ENCODE measurements at regions not wholly inside any gene's neighbourhood (a gene's known extent, or its start where the extent isn't known, plus 50 kb on each side); places are given as distances from the start of the nearest gene placed in this dataset.

DNA sequence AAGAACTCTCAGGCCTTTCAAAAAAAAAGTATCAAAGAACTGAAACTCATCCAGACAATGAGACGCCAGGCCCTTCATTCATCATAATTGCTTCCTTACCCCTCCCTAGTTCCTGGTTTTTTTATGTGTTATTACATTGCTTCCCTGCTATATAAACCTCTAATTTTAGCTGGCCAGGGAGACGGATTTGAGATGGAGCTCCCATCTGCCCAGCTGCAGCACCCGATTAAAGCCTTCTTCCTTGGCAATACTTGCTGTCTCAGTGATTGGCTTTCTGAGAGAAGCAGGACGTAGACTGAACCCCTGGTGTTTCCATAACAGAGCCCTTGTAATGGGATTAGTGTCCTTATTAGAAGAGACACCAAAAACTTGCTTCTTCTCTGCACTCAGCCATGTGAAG is 62.4 kb downstream of the BARX1 start:
- CTCF ChIA-PET = no interaction called here
- POLR2A ChIA-PET (ENCODE audit: unreplicated experiment) = no interaction called here
- no peaks in the 10 kb centered on the region for H3K79me2 ChIP-seq (ENCODE audit: low read depth)
- no peak overlapping the region for H3K27ac ChIP-seq
- no peaks in the 10 kb centered on the region for H4K20me1 ChIP-seq (ENCODE audit: insufficient read depth)
- TF ChIP-seq EZH2 (IDR thresholded peaks at IDR 0.05; ENCODE audit: low read depth) (no peak), CTCF (conservative IDR thresholded peaks at IDR 0.05) (no peak)
- BruUV-seq (replicated peaks) = no TSS peak
- intact Hi-C loops (cut with micrococcal nuclease; ENCODE audit: unreplicated experiment) = no loop called here
- no peaks in the 10 kb centered on the region for H3K4me1 ChIP-seq (replicated peaks; ENCODE audit: insufficient read depth)
- no peaks in the 10 kb centered on the region for H3K36me3 ChIP-seq (ENCODE audit: low read depth)
- no peak overlapping the region for H3K4me3 ChIP-seq
- H3F3A ChIP-seq (ENCODE audit: insufficient read depth, low read depth) = no peaks in the 10 kb centered on the region
- H3K9me2 ChIP-seq (ENCODE audit: insufficient read depth) = no peaks in the 10 kb centered on the region
- no peak overlapping the region for H3K4me2 ChIP-seq
- no peak overlapping the region for H2AFZ ChIP-seq
- DNase-seq = no peak
- H3K27me3 ChIP-seq (ENCODE audit: insufficient read depth, low read depth) = peaks cover 87% of the 10 kb centered on the region
- no peaks in the 10 kb centered on the region for H3K9me3 ChIP-seq (ENCODE audit: insufficient read depth, low read depth)

DNA sequence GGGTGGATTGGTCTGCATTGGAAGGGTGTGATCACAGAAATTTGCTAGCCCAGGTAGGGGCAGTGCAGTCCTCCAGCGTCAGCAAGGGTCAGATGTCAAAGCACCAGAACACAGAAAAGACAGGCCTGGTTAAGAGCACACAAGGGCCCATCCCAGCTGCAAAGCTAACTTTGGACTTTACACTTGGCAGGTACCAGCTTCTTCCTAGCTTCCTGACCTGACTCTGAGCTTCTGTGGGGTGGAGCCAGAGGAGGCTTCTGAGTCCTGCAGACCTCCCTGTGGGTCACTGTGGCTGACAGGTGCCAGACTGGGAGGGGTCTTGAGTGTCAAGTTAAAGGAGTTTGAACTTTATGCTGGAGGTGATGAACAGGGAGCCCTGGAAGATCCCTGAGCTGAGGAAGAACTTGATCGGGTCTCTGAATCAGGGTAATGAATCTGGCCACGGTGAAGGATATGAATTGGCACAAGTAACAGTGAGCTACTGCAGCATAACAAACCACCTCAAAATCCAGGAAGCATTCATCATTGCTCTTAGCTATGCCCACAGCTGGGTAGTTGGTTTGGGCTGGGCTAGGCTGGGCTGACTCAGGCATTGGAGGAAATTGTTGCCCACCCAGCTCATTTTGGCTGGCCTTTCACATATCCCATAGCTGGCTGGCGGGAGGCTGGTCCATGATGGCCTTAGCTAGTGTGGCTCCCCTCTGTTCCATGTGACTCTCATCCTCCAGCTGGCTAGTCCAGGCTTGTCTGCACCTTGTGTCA is 63.4 kb downstream of the BARX1 start:
- Histone ChIP-seq H3K27me3 (ENCODE audit: insufficient read depth, low read depth) (peaks cover 87% of the 10 kb centered on the region), H3K27ac (no peak overlapping the region), H3F3A (ENCODE audit: insufficient read depth, low read depth) (no peaks in the 10 kb centered on the region), H3K9me3 (ENCODE audit: insufficient read depth, low read depth) (no peaks in the 10 kb centered on the region), H4K20me1 (ENCODE audit: insufficient read depth) (no peaks in the 10 kb centered on the region), H3K36me3 (ENCODE audit: low read depth) (no peaks in the 10 kb centered on the region), H3K4me2 (no peak overlapping the region), H3K4me1 (replicated peaks; ENCODE audit: insufficient read depth) (no peaks in the 10 kb centered on the region), H3K4me3 (no peak overlapping the region), H3K79me2 (ENCODE audit: low read depth) (no peaks in the 10 kb centered on the region), H2AFZ (no peak overlapping the region), H3K9me2 (ENCODE audit: insufficient read depth) (no peaks in the 10 kb centered on the region)
- CTCF ChIA-PET = no interaction called here
- no peak for TF ChIP-seq EZH2 (IDR thresholded peaks at IDR 0.05; ENCODE audit: low read depth)
- no peak for TF ChIP-seq CTCF (conservative IDR thresholded peaks at IDR 0.05)
- DNase-seq = no peak
- intact Hi-C loops (cut with micrococcal nuclease; ENCODE audit: unreplicated experiment) = no loop called here
- BruUV-seq (replicated peaks) = no TSS peak
- POLR2A ChIA-PET (ENCODE audit: unreplicated experiment) = no interaction called here

- no TSS peak for BruUV-seq (replicated peaks)
- Histone ChIP-seq H2AFZ (no peak overlapping the region), H3K9me2 (ENCODE audit: insufficient read depth) (no peaks in the 10 kb centered on the region), H3K4me2 (no peak overlapping the region), H4K20me1 (ENCODE audit: insufficient read depth) (no peaks in the 10 kb centered on the region), H3K79me2 (ENCODE audit: low read depth) (no peaks in the 10 kb centered on the region), H3K27ac (no peak overlapping the region), H3K4me3 (no peak overlapping the region), H3F3A (ENCODE audit: insufficient read depth, low read depth) (no peaks in the 10 kb centered on the region), H3K36me3 (ENCODE audit: low read depth) (no peaks in the 10 kb centered on the region), H3K27me3 (ENCODE audit: insufficient read depth, low read depth) (peaks cover 82% of the 10 kb centered on the region), H3K4me1 (replicated peaks; ENCODE audit: insufficient read depth) (no peaks in the 10 kb centered on the region), H3K9me3 (ENCODE audit: insufficient read depth, low read depth) (no peaks in the 10 kb centered on the region)
- ChIA-PET CTCF (no interaction called here), POLR2A (ENCODE audit: unreplicated experiment) (no interaction called here)
- intact Hi-C loops (cut with micrococcal nuclease; ENCODE audit: unreplicated experiment) = no loop called here
- DNase-seq = no peak
- TF ChIP-seq EZH2 (IDR thresholded peaks at IDR 0.05; ENCODE audit: low read depth) (no peak), CTCF (conservative IDR thresholded peaks at IDR 0.05) (no peak)
Measured at GRCh38 chr9:93891050-93891449, 64.1 kb downstream of the BARX1 start.
